Transverse colon (tissue), 4 donors: ENCODE measurements at regions not wholly inside any gene's neighbourhood (a gene's known extent, or its start where the extent isn't known, plus 50 kb on each side); places are given as distances from the start of the nearest gene placed in this dataset.

Experiments
- DNase-seq: peaks from one replicate; pipeline ENCODE4 v3.0.0-alpha.2; 2019
- H3K27ac ChIP-seq, 4 donors: fragments of 200-600 bp; sonication (generic); 2 replicates each; pipeline ENCODE4 v1.5.1; 2016 to 2018; ENCODE audit warnings: inconsistent platforms in 4 of 4
- H3K27me3 ChIP-seq: fragments of 200-600 bp; sonication (generic); 2 replicates; pipeline ENCODE4 v1.5.1; 2017; ENCODE audit warnings: inconsistent platforms
- H3K36me3 ChIP-seq, 4 donors: fragments of 200-600 bp; sonication (generic); 2 replicates each; pipeline ENCODE4 v1.5.1; 2017 to 2019; ENCODE audit warnings: inconsistent platforms in 4 of 4
- H3K4me1 ChIP-seq, 4 donors: fragments of 200-600 bp; sonication (generic); 2 replicates each; pipeline ENCODE4 v1.5.1; 2017 to 2020; ENCODE audit warnings: inconsistent platforms in 4 of 4
- H3K4me3 ChIP-seq, 4 donors: fragments of 200-600 bp; sonication (generic); 1 replicate in 1 of 4; 2 replicates in 3 of 4; pipeline versions ENCODE4 v1.5.1 to v1.6.1; 2017 to 2019; ENCODE audit warnings: inconsistent platforms in 4 of 4
- H3K9me3 ChIP-seq, 2 donors: fragments of 200-600 bp; sonication (generic); 2 replicates each; pipeline ENCODE4 v1.5.1; 2017 to 2019; ENCODE audit warnings: inconsistent platforms in 2 of 2
- EP300 ChIP-seq: sonication (generic); formaldehyde crosslinking; IDR thresholded peaks from one replicate; pipeline ENCODE4 v1.6.1; 2017; ENCODE audit warnings: antibody characterized with exemption, low read depth
- POLR2A ChIP-seq: fragments of 450-650 bp; IDR thresholded peaks from one replicate; pipeline ENCODE4 v1.6.1; 2016; ENCODE audit warnings: antibody characterized with exemption, mild to moderate bottlenecking, moderate library complexity
- POLR2AphosphoS5 ChIP-seq, 3 donors: sonication (generic); formaldehyde crosslinking; IDR thresholded peaks; one replicate each; pipeline ENCODE4 v1.6.1; 2016; ENCODE audit warnings: antibody characterized with exemption in 3 of 3
- WGBS, 2 donors: methylation state at CpG; one replicate each; pipeline ENCODE4 v1.1.5; 2018; ENCODE audit warnings: low coverage in 1 of 2; 5-methylcytosine and 5-hydroxymethylcytosine counted together
- in situ Hi-C, 4 donors: fragments of 200-750 bp; cut with MboI; loops; one replicate each; pipeline versions ENCODE4 v1.15.0 to v1.15.1; 2017; ENCODE audit warnings: low sequenced_read_pairs in 3 of 4, low pct_ligation_motif_present in 1 of 4, low pct_unique_long_range_greater_than_20kb in 1 of 4
- intact Hi-C: fragments of 100-400 bp; cut with DNase I; formaldehyde crosslinking; loops from one replicate; pipeline ENCODE4 v1.15.1; 2023; ENCODE audit warnings: low total_unique reads
- TF ChIP-seq, protein P1 (sequence below), 5 experiments: fragments of 200-600 bp in 3 of 5; fragments of 450-650 bp in 2 of 5; sonication (generic) in 3 of 5; IDR thresholded peaks; 1 replicate in 2 of 5; 2 replicates in 3 of 5; pipeline ENCODE4 v1.5.1; 2016 to 2017; ENCODE audit warnings: antibody characterized with exemption in 5 of 5, inconsistent platforms in 3 of 5, mild to moderate bottlenecking in 2 of 5, moderate library complexity in 1 of 5

DNA sequence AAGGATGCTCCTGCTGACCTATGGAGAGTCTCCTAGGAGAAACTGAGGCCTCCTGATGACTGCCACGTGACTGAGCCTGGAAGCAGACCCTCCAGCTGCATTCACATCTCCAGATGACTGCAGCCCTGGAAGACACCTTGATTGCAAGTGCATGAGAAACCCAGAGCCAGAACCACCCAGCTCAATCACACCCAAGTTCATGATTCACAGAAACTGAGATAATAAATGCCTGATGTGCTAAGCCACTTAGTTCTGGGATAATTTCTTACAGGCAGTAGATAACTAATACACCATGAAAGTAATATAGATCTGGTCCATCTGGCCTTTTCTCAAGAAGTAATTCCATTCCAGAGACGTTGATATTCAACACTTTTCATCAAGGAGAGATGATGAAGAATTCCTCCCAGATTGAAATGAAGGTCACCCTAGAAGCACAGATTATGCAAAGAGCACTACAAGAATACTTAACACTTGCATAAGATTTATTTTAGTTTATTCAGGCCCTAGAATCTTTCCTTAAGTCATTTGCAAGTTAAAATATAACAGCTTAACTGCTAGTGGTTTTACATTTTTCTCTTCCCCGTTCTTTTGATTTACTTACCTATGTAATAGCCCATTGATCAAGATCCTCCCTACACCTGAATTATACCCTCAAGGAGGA is 208.2 kb upstream of the INHBA start:
- intact Hi-C loops (no loop called here), in situ Hi-C loops (no loop called here)
- Histone ChIP-seq H3K4me1 (no peaks in the 10 kb centered on the region), H3K27me3 (no peaks in the 10 kb centered on the region), H3K9me3 (no peaks in the 10 kb centered on the region), H3K27ac (no peak overlapping the region), H3K4me3 (no peak overlapping the region), H3K36me3 (no peaks in the 10 kb centered on the region)
- TF ChIP-seq EP300, result no peak
- TF ChIP-seq, protein P1, sequence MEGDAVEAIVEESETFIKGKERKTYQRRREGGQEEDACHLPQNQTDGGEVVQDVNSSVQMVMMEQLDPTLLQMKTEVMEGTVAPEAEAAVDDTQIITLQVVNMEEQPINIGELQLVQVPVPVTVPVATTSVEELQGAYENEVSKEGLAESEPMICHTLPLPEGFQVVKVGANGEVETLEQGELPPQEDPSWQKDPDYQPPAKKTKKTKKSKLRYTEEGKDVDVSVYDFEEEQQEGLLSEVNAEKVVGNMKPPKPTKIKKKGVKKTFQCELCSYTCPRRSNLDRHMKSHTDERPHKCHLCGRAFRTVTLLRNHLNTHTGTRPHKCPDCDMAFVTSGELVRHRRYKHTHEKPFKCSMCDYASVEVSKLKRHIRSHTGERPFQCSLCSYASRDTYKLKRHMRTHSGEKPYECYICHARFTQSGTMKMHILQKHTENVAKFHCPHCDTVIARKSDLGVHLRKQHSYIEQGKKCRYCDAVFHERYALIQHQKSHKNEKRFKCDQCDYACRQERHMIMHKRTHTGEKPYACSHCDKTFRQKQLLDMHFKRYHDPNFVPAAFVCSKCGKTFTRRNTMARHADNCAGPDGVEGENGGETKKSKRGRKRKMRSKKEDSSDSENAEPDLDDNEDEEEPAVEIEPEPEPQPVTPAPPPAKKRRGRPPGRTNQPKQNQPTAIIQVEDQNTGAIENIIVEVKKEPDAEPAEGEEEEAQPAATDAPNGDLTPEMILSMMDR (IDR thresholded peaks at IDR 0.05), result no peak
- no peak for TF ChIP-seq POLR2AphosphoS5 (IDR thresholded peaks at IDR 0.05)
- no peak for TF ChIP-seq POLR2A
- DNase-seq, result no peak
- 42 to 49% methylated on average over 2 to 3 of the region's 3 CpGs for WGBS, 2 donors

DNA sequence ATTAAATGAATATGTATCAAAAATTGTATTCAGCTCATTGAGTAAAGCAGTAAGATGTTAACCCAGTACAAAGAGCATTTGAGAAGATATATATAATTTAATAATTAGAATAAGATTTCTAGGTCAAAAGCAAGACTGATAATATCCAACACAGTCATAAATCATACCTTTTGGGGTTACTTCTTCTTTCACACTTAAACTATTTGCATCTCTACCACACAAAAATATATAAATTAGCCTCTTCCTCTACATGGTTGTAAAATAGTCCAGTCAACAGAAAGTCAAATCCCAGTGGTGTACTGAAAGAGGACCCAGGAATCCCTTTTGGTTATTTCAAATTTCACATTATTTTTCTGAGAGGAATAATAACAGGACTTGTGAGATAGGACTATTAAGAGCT is 204.6 kb upstream of the INHBA start:
- Histone ChIP-seq H3K27ac (no peak overlapping the region), H3K27me3 (no peaks in the 10 kb centered on the region), H3K9me3 (no peaks in the 10 kb centered on the region), H3K36me3 (no peaks in the 10 kb centered on the region), H3K4me1 (no peaks in the 10 kb centered on the region), H3K4me3 (no peak overlapping the region)
- TF ChIP-seq POLR2AphosphoS5 (IDR thresholded peaks at IDR 0.05) (no peak), POLR2A (no peak), EP300 (no peak)
- TF ChIP-seq, protein P1 (IDR thresholded peaks at IDR 0.05), result no peak
- intact Hi-C loops (no loop called here), in situ Hi-C loops (no loop called here)
- DNase-seq, result no peak

DNA sequence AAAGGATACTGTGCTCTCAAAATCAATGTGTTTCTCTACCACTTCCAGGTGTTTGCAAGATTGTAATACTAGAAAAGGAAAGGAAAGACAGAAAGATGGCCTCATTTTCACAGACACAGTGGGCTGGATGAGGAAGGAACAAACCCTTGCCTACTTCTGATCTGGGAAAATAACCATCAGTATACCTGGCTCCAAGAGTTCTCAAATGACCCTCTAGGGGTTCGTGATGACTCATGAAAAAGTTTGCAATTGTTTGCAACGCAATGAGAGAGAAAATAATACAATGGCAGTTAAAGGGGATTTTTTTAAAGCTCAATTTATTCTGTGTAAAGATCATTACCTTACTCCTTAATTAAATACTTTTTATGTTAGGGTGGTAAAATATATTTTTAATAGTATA is 197.6 kb upstream of the INHBA start:
- in situ Hi-C loops, result no loop called here
- H3K27me3 ChIP-seq, result no peaks in the 10 kb centered on the region
- intact Hi-C loops, result no loop called here
- TF ChIP-seq, protein P1 (IDR thresholded peaks at IDR 0.05), result no peak
- TF ChIP-seq POLR2AphosphoS5 (IDR thresholded peaks at IDR 0.05) (no peak), EP300 (no peak), POLR2A (no peak)
- 63 to 74% methylated on average over 2 of the region's 2 CpGs for WGBS, 2 donors
- no peak for DNase-seq
- no peaks in the 10 kb centered on the region for H3K4me1 ChIP-seq
- no peak overlapping the region for H3K4me3 ChIP-seq
- no peaks in the 10 kb centered on the region for H3K36me3 ChIP-seq
- no peak overlapping the region for H3K27ac ChIP-seq
- H3K9me3 ChIP-seq, result no peaks in the 10 kb centered on the region

GRCh38 chr7:41899823-41900433 is 197.0 kb upstream of the INHBA start:
- no peak overlapping the region for H3K27ac ChIP-seq
- H3K4me3 ChIP-seq, result no peak overlapping the region
- no peak for DNase-seq
- intact Hi-C loops (no loop called here), in situ Hi-C loops (no loop called here)
- H3K9me3 ChIP-seq, result no peaks in the 10 kb centered on the region
- TF ChIP-seq, protein P1 (IDR thresholded peaks at IDR 0.05), result no peak
- TF ChIP-seq POLR2A (no peak), POLR2AphosphoS5 (IDR thresholded peaks at IDR 0.05) (no peak), EP300 (no peak)
- H3K27me3 ChIP-seq, result no peaks in the 10 kb centered on the region
- H3K4me1 ChIP-seq, result no peaks in the 10 kb centered on the region
- no peaks in the 10 kb centered on the region for H3K36me3 ChIP-seq
- WGBS, 2 donors, result 69 to 78% methylated on average over 4 of the region's 4 CpGs
